BE2C (cell line): ENCODE measurements at regions not wholly inside any gene's neighbourhood (a gene's known extent, or its start where the extent isn't known, plus 50 kb on each side); places are given as distances from the start of the nearest gene placed in this dataset.

ENCODE experiments used
- DNase-seq: peaks from one replicate; pipeline ENCODE4 v3.0.0-alpha.2; 2020
- H3K27me3 ChIP-seq: fragments of 250-450 bp; sonication (Bioruptor Pico); 2 replicates; pipeline ENCODE4 v1.5.1; 2020; ENCODE audit warnings: mild to moderate bottlenecking
- H3K36me3 ChIP-seq: fragments of 250-450 bp; sonication (Bioruptor Pico); 2 replicates; pipeline ENCODE4 v1.5.1; 2020; ENCODE audit warnings: mild to moderate bottlenecking
- H3K4me1 ChIP-seq: fragments of 250-450 bp; sonication (Bioruptor Pico); 2 replicates; pipeline ENCODE4 v1.5.1; 2020
- H3K4me3 ChIP-seq: 2 replicates; pipeline ENCODE4 v1.5.1; 2011; ENCODE audit warnings: low read depth, low read length
- H3K9me3 ChIP-seq: fragments of 250-450 bp; sonication (Bioruptor Pico); 2 replicates; pipeline ENCODE4 v1.5.1; 2020
- TF ChIP-seq, protein P1 (sequence below): IDR thresholded peaks from 2 replicates; pipeline ENCODE4 v1.5.1; 2012; ENCODE audit warnings: mild to moderate bottlenecking, low read depth, low read length

DNA sequence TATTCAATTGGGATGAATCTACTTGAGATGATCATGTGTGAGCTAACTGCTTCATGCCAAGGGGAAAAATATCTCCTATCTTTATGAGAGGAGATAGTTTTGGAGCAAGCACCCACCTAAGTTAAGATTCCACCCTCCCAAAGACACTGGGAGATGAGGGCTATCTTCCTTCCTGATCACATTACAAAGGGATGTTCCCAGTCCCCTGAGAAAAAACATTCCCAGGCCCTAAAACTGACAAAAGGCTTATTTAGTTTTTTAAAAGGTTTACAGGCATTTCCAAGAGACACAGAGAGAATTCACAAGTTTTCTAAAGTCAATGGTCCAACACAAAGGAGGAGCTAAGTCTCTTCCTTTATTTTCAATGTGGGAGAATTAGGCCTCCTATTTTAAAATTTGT, 401.5 kb downstream of the FBXO15 start:
- Histone ChIP-seq H3K9me3 (no peaks in the 10 kb centered on the region), H3K27me3 (no peaks in the 10 kb centered on the region), H3K36me3 (no peaks in the 10 kb centered on the region), H3K4me3 (no peak overlapping the region), H3K4me1 (no peaks in the 10 kb centered on the region)
- no peak for DNase-seq
- TF ChIP-seq, protein P1, sequence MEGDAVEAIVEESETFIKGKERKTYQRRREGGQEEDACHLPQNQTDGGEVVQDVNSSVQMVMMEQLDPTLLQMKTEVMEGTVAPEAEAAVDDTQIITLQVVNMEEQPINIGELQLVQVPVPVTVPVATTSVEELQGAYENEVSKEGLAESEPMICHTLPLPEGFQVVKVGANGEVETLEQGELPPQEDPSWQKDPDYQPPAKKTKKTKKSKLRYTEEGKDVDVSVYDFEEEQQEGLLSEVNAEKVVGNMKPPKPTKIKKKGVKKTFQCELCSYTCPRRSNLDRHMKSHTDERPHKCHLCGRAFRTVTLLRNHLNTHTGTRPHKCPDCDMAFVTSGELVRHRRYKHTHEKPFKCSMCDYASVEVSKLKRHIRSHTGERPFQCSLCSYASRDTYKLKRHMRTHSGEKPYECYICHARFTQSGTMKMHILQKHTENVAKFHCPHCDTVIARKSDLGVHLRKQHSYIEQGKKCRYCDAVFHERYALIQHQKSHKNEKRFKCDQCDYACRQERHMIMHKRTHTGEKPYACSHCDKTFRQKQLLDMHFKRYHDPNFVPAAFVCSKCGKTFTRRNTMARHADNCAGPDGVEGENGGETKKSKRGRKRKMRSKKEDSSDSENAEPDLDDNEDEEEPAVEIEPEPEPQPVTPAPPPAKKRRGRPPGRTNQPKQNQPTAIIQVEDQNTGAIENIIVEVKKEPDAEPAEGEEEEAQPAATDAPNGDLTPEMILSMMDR: no peak

DNA sequence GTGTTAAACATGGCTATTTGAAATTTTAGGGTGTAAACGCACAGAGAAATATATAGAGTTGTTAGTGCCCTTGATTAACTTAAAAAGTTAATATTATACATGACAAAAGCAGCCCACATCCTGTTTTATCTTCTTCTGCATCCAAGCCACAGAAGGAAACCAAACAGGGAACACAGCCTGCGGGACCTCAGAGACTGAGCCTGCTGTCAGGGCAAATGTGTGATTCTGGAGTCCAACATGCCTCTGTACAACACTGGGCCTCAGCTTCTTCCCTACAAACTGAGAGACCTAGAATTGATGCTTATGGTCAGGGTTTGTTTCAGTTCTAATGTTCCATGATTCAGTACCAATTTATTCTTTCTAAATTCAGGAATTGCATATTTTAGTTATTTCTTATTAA, 404.7 kb downstream of the FBXO15 start:
- Histone ChIP-seq H3K36me3 (no peaks in the 10 kb centered on the region), H3K4me1 (no peaks in the 10 kb centered on the region), H3K27me3 (no peaks in the 10 kb centered on the region), H3K4me3 (no peak overlapping the region), H3K9me3 (no peaks in the 10 kb centered on the region)
- TF ChIP-seq, protein P1: no peak
- DNase-seq: no peak

DNA sequence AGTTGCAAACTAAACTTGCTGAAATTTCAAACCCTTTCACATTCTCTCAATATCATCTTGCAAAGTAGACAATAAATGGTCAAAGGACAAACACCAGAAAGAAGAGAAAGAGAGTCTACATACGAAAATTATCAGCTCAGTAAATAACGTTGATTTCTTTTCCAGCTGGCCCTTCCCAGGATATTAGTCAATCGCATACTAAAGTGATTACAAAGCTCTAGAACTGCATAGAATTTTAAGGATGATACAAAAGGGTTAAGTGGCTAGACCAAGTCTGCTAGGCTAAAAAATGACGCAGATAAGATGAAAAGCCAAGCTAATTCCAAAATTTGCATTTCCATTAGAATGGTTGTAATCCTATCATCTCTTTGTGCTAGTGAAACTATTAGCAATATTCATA, 405.7 kb downstream of the FBXO15 start:
- no peak overlapping the region for H3K4me3 ChIP-seq
- TF ChIP-seq, protein P1: no peak

DNA sequence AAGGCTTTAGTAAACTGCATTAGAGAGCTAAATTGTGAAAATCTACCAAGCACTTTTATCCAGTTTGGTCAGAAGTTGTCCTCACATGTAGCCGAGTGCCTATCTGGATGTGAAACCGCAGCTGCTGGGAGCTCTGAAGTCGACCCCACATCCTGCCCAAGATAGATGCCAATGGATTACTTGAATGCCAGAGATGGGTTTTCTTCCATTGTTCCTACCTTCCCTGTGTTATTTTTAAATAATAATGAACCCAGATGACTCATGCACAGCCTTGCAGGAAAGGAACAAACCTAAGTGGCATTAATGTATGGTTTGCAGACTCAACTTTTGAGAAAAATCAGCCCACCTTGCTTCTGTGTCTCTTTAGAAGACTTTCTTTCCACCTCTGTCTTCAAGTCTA, 408.5 kb downstream of the FBXO15 start:
- H3K4me1 ChIP-seq: no peaks in the 10 kb centered on the region
- H3K27me3 ChIP-seq: no peaks in the 10 kb centered on the region
- no peak overlapping the region for H3K4me3 ChIP-seq
- no peaks in the 10 kb centered on the region for H3K9me3 ChIP-seq
- no peaks in the 10 kb centered on the region for H3K36me3 ChIP-seq
- TF ChIP-seq, protein P1: no peak
- DNase-seq: no peak

More for the DNA sequence above, 405.7 kb downstream of the FBXO15 start:
- no peak for DNase-seq
- H3K27me3 ChIP-seq: no peaks in the 10 kb centered on the region
- H3K36me3 ChIP-seq: no peaks in the 10 kb centered on the region
- no peaks in the 10 kb centered on the region for H3K9me3 ChIP-seq
- H3K4me1 ChIP-seq: no peaks in the 10 kb centered on the region

DNA sequence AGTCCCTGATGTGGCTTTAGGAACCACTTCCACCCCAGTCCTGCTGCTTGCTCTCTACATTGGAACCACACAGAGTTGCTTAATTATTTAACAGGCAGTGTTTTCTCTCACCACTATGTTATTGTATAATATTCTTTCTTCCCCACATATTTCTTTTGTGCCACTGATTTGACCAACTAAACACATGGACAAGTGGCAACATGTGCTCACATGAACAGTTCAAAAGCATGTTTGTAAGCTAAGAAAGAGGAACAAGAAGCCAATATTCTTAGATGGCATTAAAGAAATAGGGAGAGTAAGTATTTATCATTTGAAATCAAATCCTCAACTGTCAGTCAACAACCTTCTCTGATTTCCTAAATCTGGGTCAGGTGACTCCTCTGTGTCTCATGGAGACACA, 409.6 kb downstream of the FBXO15 start:
- DNase-seq: no peak
- TF ChIP-seq, protein P1: no peak
- Histone ChIP-seq H3K4me1 (no peaks in the 10 kb centered on the region), H3K4me3 (no peak overlapping the region), H3K9me3 (no peaks in the 10 kb centered on the region), H3K27me3 (no peaks in the 10 kb centered on the region), H3K36me3 (no peaks in the 10 kb centered on the region)

DNA sequence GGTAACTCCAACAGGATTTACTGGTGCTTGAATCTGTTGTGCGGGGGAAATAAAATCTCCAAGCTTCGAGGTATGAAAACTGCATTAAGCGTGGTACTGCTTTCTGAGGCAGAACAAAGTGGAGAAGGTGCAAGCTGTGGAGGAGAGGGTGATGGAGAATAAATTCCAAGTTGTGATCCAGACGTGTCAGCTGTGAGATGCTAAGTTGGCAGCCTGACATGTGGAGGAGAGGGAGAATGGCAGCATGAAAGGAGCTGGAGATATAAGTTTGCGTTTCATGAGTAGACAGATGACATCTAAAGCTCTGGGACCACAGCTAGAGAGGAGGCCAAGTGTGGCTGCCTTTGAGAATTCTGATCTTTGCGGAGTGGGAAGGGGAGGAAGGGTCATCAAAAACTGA, 411.8 kb downstream of the FBXO15 start:
- Histone ChIP-seq H3K9me3 (no peaks in the 10 kb centered on the region), H3K4me1 (no peaks in the 10 kb centered on the region), H3K4me3 (no peak overlapping the region), H3K27me3 (no peaks in the 10 kb centered on the region), H3K36me3 (no peaks in the 10 kb centered on the region)
- no peak for DNase-seq
- TF ChIP-seq, protein P1: no peak
